Erythroblast (primary cell): ENCODE measurements at regions not wholly inside any gene's neighbourhood (a gene's known extent, or its start where the extent isn't known, plus 50 kb on each side); places are given as distances from the start of the nearest gene placed in this dataset.

Source experiments
- DNase-seq, 2 experiments: peaks; one replicate each; lab custom pipeline; 2025; lab: John Stamatoyannopoulos, UW
- GATA1 ChIP-seq: IDR thresholded peaks from 2 replicates; pipeline ENCODE4 v1.6.1; 2011; ENCODE audit warnings: low read depth, mild to moderate bottlenecking, control low read depth, low read length, moderate library complexity
- POLR2A ChIP-seq: IDR thresholded peaks from 2 replicates; pipeline ENCODE4 v1.6.1; 2011; ENCODE audit warnings: mild to moderate bottlenecking, low read length

- no peak for TF ChIP-seq POLR2A
- TF ChIP-seq GATA1 = no peak
- no peak for DNase-seq
These were observed 101.6 kb downstream of the LBH start for GRCh38 chr2:30332791-30333453.

- peak in 1 of 2 experiments; percentile 22 for DNase-seq
These were observed 103.5 kb downstream of the LBH start for GRCh38 chr2:30334762-30335363.

GRCh38 chr2:30336084-30336483 lies 104.8 kb downstream of the LBH start:
- TF ChIP-seq GATA1 (no peak), POLR2A (no peak)
- peak in 1 of 2 experiments; percentile 65 for DNase-seq

More at GRCh38 chr2:30334762-30335363, 103.5 kb downstream of the LBH start:
- TF ChIP-seq GATA1 (no peak), POLR2A (no peak)

- TF ChIP-seq POLR2A = no peak
- TF ChIP-seq GATA1 = no peak
- no peak for DNase-seq
These were observed 105.9 kb downstream of the LBH start for GRCh38 chr2:30336978-30337841.

- TF ChIP-seq POLR2A (no peak), GATA1 (no peak)
- DNase-seq = no peak
These were observed 107.1 kb downstream of the LBH start for GRCh38 chr2:30338475-30338874.

- DNase-seq = no peak
- no peak for TF ChIP-seq GATA1
- TF ChIP-seq POLR2A = no peak
These were observed 107.7 kb downstream of the LBH start for GRCh38 chr2:30339071-30339470.

- DNase-seq = no peak
- no peak for TF ChIP-seq GATA1
- no peak for TF ChIP-seq POLR2A
These were observed 105.4 kb upstream of the LCLAT1 start for GRCh38 chr2:30341500-30342267.

- no peak for DNase-seq
- TF ChIP-seq POLR2A (no peak), GATA1 (no peak)
These were observed 100.4 kb upstream of the LCLAT1 start for GRCh38 chr2:30346471-30347169.

GRCh38 chr2:30348825-30349224 lies 98.2 kb upstream of the LCLAT1 start:
- TF ChIP-seq GATA1 = no peak
- TF ChIP-seq POLR2A = no peak
- no peak for DNase-seq

- no peak for TF ChIP-seq POLR2A
These were observed 97.4 kb upstream of the LCLAT1 start for GRCh38 chr2:30349691-30350090.

GRCh38 chr2:30351116-30351515 lies 95.9 kb upstream of the LCLAT1 start:
- no peak for DNase-seq
- TF ChIP-seq GATA1 (no peak), POLR2A (no peak)

More at GRCh38 chr2:30349691-30350090, 97.4 kb upstream of the LCLAT1 start:
- DNase-seq = no peak

- no peak for DNase-seq
These were observed 95.1 kb upstream of the LCLAT1 start for GRCh38 chr2:30351949-30352348.

GRCh38 chr2:30354150-30354549 lies 92.9 kb upstream of the LCLAT1 start:
- no peak for TF ChIP-seq GATA1
- no peak for TF ChIP-seq POLR2A
- no peak for DNase-seq

More at GRCh38 chr2:30351949-30352348, 95.1 kb upstream of the LCLAT1 start:
- no peak for TF ChIP-seq POLR2A
- TF ChIP-seq GATA1 = no peak
